HS-5 (cell line): ENCODE measurements at regions not wholly inside any gene's neighbourhood (a gene's known extent, or its start where the extent isn't known, plus 50 kb on each side); places are given as distances from the start of the nearest gene placed in this dataset.
"Not testable (repeated sequence)": the region's sequence is repeated elsewhere in the genome, so short reads cannot be mapped to it uniquely, and the experiment has no call there.

Source experiments
- DNase-seq: peaks from one replicate; pipeline ENCODE4 v3.0.0-alpha.2; 2012; ENCODE audit warnings: low read depth

DNA sequence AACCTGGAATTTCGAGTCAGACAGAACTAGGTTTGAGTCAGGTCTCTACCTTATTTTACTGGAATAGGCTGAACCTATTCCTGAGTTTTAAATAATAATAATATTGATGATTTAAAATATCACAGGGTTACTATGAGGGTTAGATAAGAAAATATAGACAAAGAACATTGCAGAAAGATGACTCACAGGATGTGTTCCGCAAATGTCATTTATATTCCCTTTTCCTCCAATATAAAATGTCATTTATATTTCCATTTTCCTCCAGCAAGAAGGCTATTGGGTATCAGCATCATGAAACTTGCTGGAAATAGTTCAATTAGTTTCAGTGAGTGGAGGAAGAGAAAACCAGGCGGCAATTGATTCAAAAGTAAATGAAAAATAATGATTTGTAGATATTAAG, 163.9 kb upstream of the RASSF8 start:
- no peak for DNase-seq

- no peak for DNase-seq
Measured at GRCh38 chr12:25796523-25797000, 161.9 kb upstream of the RASSF8 start.

- DNase-seq = no peak
Measured at GRCh38 chr12:25797386-25797785, 161.1 kb upstream of the RASSF8 start.

DNA sequence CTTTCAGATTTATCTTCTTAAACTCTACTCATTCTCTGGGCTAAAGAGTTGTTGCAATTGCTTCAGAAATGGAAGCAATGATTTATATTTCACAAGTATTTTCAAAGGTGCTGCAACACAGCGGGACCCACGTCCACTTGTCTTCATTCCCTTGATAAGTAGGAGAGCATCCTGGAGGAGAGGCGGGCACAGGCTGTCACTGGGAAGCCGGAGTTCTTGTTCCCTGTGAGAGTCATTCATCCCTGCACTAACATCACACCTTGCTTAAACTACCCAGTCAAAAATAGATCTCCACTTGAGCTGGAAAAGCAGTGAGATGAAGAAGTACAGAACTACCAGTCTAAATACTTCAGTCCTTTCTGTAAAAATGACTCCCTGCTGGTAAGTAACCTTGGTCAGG, 160.5 kb upstream of the RASSF8 start:
- no peak for DNase-seq

- DNase-seq = no peak
Measured at GRCh38 chr12:25800101-25800500, 158.4 kb upstream of the RASSF8 start.

DNA sequence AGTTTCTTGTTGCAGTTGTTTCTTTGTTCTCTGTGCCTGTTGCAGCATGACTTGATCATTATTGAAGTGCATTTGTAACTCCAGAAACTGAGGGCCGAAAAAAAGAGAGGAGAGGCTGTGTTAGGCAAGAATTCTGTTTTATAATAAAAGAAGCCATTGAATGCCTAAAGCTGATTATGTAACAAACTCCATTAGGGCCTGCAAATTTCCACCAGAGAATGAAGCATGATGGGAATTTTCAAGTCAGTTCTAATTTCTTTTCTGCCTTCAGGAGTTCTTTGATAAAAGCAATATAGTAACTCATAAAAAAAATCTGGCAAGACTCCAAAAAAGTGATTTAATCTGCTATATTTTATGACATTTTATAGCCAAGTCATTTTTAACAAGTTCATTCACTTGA, 156.7 kb upstream of the RASSF8 start:
- no peak for DNase-seq

DNA sequence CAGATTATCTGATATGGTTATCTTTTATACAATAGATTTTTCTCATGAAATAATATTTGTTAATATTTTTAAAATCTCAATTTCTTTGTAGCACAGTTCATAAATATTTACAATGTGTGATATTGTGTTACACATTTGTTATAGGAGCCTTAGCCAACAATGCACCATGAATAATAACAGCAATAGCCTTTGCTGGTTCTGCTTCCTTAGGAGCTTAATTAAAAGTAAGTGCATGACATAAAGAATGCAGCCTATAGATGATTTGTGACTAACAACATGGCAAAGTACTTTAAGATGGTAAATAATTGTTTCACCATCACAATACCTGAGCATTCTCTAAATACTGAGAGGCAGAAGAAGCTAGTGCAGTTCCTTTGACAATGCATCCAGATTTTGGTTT, 156.3 kb upstream of the RASSF8 start:
- DNase-seq = no peak

DNA sequence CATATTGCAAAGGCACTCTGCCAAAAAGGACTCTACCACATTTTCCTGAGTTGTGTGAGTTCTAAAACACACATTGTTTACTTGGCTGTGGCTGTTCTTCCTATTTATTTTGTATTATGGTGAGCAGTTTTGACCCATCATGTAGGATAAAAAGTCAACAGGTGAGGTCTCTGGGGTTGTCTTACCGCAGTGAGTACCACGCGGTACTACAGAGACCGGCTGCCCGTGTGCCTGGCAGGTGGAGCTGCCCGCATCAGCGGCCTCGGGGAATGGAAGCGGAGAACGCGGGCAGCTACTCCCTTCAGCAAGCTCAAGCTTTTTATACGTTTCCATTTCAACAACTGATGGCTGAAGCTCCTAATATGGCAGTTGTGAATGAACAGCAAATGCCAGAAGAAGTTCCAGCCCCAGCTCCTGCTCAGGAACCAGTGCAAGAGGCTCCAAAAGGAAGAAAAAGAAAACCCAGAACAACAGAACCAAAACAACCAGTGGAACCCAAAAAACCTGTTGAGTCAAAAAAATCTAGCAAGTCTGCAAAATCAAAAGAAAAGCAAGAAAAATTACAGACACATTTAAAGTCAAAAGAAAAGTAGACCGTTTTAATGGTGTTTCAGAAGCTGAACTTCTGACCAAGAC, 155.3 kb upstream of the RASSF8 start:
- not testable (repeated sequence) for DNase-seq

- not testable (repeated sequence) for DNase-seq
Measured at GRCh38 chr12:25804286-25804685, 154.2 kb upstream of the RASSF8 start.

DNA sequence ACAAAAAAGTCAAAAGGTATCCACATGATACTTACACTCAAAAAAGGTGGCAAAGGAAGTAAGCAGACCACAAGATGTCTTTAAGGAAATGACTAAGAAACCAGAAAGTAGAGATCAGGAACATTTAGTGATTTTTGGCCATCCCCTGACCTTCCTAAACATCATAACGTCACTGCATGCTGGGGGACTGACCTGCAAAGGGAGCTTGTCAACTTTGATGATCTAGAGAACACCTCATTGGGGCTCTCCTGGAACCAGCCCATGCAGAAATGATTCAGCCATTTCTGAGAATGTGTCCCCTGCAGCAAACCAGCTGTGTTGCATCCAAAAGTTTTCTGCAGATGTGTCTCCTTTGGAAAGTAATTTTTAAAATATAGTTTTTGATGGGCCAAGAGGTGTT, 152.2 kb upstream of the RASSF8 start:
- peak; percentile 43 for DNase-seq

GRCh38 chr12:25808604-25809003, 149.9 kb upstream of the RASSF8 start:
- DNase-seq = no peak

DNA sequence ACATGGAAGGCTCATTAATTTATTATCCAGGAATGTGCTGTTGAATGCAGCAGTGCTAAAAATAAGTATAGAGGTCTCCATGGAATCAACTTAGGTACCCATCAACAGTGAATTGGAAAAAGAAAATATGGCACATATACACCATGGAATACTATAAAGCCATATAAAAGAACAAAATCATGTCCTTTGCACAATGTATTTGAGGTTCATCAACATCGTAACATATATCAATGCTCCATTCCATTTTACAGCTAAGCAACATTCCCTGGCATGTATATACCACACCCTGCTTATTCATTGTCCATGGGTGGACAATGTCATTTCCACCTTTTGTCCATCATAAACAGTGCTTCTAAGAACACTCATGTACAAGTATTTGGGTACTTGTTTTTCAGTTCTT, 147.8 kb upstream of the RASSF8 start:
- DNase-seq = no peak

DNA sequence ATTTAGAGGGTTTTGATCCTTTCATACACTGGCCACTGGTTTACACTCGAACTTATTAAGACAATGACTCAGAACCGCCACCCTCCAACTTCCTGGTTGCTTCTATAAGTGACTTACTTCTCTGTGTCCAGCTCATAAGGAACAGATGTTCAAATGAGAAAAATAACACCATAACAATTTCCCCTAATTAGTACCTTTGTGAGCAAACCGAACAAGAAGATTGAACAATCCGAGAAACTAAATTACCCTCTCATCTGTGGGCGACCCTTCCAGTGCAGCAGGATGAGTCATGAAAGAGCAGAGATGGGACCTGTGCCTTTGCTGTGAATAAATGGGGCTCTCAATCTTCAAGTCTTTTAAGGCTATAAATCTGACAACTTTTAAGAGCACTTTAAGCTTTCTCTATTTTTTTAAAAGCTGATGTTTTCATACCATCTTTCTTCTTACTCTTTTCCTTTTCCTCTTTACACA, 146.8 kb upstream of the RASSF8 start:
- no peak for DNase-seq

GRCh38 chr12:25812295-25812694, 146.2 kb upstream of the RASSF8 start:
- DNase-seq = no peak

GRCh38 chr12:25813843-25814242, 144.6 kb upstream of the RASSF8 start:
- no peak for DNase-seq

DNA sequence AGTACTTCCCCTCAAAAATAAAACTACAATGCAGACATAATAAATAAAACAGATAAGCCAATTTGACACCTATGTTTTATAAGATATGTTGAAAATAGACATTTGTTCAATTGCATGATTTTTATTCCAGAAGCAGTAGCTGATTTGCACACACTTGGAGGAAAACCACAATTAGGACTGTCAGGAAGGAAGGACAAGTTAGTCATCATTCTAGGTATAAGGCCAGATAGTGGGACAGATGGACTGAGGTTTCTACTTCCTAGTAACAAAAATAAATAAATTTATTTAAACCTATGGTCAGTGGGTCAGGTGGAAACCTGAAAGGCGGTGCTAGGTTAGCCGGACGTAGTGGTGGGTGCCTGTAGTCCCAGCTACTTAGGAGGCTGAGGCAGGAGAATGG, 141.8 kb upstream of the RASSF8 start:
- DNase-seq = no peak

GRCh38 chr12:25817166-25817565, 141.3 kb upstream of the RASSF8 start:
- no peak for DNase-seq

GRCh38 chr12:25818596-25819390, 139.7 kb upstream of the RASSF8 start:
- DNase-seq = no peak

GRCh38 chr12:25819691-25820090, 138.8 kb upstream of the RASSF8 start:
- no peak for DNase-seq

DNA sequence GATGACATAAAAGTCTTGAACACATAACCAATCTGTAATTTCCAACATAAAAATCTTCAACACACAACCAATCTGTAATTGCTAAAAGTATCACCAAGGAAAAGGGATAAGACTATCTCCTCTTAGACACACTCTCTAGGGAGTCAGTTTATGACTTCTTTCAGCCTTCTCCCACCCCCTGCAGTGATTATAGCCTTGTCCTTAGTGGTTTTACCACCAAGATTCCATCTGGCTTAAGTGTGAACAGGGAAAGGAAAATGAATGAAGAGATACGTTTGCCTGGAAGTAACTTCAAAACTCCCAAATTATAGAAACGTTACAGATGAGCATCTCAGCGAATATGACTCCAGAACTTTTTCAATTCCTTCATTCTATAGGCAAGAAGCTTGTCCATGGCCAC, 136.2 kb upstream of the RASSF8 start:
- DNase-seq = no peak

DNA sequence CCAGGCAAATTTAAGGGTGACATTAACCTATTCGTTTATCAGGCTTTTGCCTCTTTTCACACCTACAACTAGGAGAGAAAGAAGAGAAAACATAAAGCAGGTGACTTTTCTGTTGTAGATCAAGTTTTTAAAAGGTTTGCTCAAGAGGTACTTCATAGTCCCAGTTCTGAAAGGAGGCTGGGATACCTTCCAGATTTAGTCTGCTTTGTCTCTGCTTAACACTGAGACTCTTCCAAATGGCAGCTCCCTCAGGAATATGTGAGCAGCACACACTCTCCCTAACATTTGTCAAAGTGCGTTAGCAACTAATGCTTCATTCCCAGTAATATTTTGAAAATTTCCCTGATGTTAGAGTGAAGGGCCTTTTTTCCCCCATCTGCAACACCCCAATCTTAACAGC, 133.7 kb upstream of the RASSF8 start:
- DNase-seq = no peak

- DNase-seq = no peak
Measured at GRCh38 chr12:25825446-25825845, 133.0 kb upstream of the RASSF8 start.

- no peak for DNase-seq
Measured at GRCh38 chr12:25827141-25827540, 131.3 kb upstream of the RASSF8 start.

GRCh38 chr12:25827747-25828146, 130.7 kb upstream of the RASSF8 start:
- DNase-seq = no peak
